Omental fat pad (tissue), 3 donors: ENCODE measurements at regions not wholly inside any gene's neighbourhood (a gene's known extent, or its start where the extent isn't known, plus 50 kb on each side); places are given as distances from the start of the nearest gene placed in this dataset.

Experiments used
- ATAC-seq: fragments of 150-250 bp; one replicate; pipeline ENCODE4 v1.9.1; 2016; ENCODE audit warnings: mild to moderate bottlenecking, moderate library complexity; ENCODE audit not compliant: low FRiP score
- DNase-seq: peaks from one replicate; pipeline ENCODE4 v3.0.0-alpha.2; 2019; ENCODE audit warnings: low spot score
- CTCF ChIP-seq, 3 donors: fragments of 450-650 bp; IDR thresholded peaks; one replicate each; pipeline ENCODE4 v1.5.1; 2016 to 2017; ENCODE audit warnings: antibody characterized with exemption in 3 of 3, mild to moderate bottlenecking in 3 of 3, moderate library complexity in 2 of 3

GRCh38 chr10:52994370-52994769 lies 221.8 kb upstream of the MBL2 start:
- ATAC-seq (no peak), DNase-seq (no peak)
- no peak for TF ChIP-seq CTCF (IDR thresholded peaks at IDR 0.05)

- no peak for DNase-seq
- no peak for ATAC-seq
- TF ChIP-seq CTCF (IDR thresholded peaks at IDR 0.05), result no peak
These were observed 220.5 kb upstream of the MBL2 start for GRCh38 chr10:52993109-52993508.

- DNase-seq (no peak), ATAC-seq (no peak)
- TF ChIP-seq CTCF (IDR thresholded peaks at IDR 0.05), result no peak
These were observed 220.0 kb upstream of the MBL2 start for GRCh38 chr10:52992567-52992966.

- ATAC-seq, result no peak
- no peak for TF ChIP-seq CTCF (IDR thresholded peaks at IDR 0.05)
These were observed 216.3 kb upstream of the MBL2 start for GRCh38 chr10:52988923-52989322.

GRCh38 chr10:52986125-52986524 lies 213.5 kb upstream of the MBL2 start:
- ATAC-seq (no peak), DNase-seq (no peak)
- no peak for TF ChIP-seq CTCF (IDR thresholded peaks at IDR 0.05)

More at GRCh38 chr10:52988923-52989322, 216.3 kb upstream of the MBL2 start:
- DNase-seq, result no peak

GRCh38 chr10:52984169-52984568 lies 211.6 kb upstream of the MBL2 start:
- no peak for TF ChIP-seq CTCF (IDR thresholded peaks at IDR 0.05)
- ATAC-seq (no peak), DNase-seq (no peak)

GRCh38 chr10:52979295-52979990 lies 206.9 kb upstream of the MBL2 start:
- no peak for ATAC-seq
- DNase-seq, result no peak
- TF ChIP-seq CTCF (IDR thresholded peaks at IDR 0.05), result no peak
